HCT116 (cell line): ENCODE measurements at regions not wholly inside any gene's neighbourhood (a gene's known extent, or its start where the extent isn't known, plus 50 kb on each side); places are given as distances from the start of the nearest gene placed in this dataset.

Experiments
- ATAC-seq: fragments of 200-7000 bp; cut with Tn5 transposase; 2 replicates; pipeline ENCODE4 v1.9.1; 2020; ENCODE audit warnings: mild to moderate bottlenecking, moderate library complexity
- BruUV-seq: library from RNA; stranded (reverse); fragments of 400-500 nt; replicated peaks from 2 replicates; lab custom pipeline; 2021; lab: Mats Ljungman, UMichigan
- CTCF ChIA-PET: fragments of 300-600 bp; sonication (Branson Sonifier 250); formaldehyde crosslinking; loops from one replicate; lab custom pipeline; 2021; ENCODE audit warnings: antibody characterized with exemption; lab: Charles Lee
- POLR2A ChIA-PET: fragments of 300-600, 350-600 bp; sonication (Branson Sonifier 250); formaldehyde crosslinking; loops from one replicate; lab custom pipeline; 2021; ENCODE audit warnings: antibody characterized with exemption; lab: Charles Lee
- RAD21 ChIA-PET, 2 experiments: fragments of 300-600 bp; sonication (Branson Sonifier 250); formaldehyde crosslinking; loops; one replicate each; lab custom pipeline; 2023; ENCODE audit warnings: low total read pairs in 2 of 2; ENCODE audit not compliant: uncharacterized antibody in 2 of 2, unreplicated experiment in 2 of 2, low non-redundant PET in 1 of 2; lab: Charles Lee
- DNase-seq: peaks from one replicate; pipeline ENCODE4 v3.0.0-alpha.2; 2010; ENCODE audit warnings: low read depth, low spot score
- H2AFZ ChIP-seq: fragments of 200-600 bp; shearing (Covaris generic), sonication (generic); 2 replicates; pipeline ENCODE4 v1.6.1; 2017; ENCODE audit warnings: low read depth, mixed run types, mixed read lengths, antibody characterized with exemption, low read length; ENCODE audit not compliant: poor library complexity, severe bottlenecking
- H3K27ac ChIP-seq: 2 replicates; pipeline ENCODE4 v1.5.1; 2012; ENCODE audit warnings: low read depth, low read length
- H3K27me3 ChIP-seq: fragments of 200-600 bp; sonication (generic); 2 replicates; pipeline ENCODE4 v1.6.1; 2016; ENCODE audit warnings: mixed run types, low read length, mixed read lengths; ENCODE audit not compliant: insufficient read depth
- H3K36me3 ChIP-seq, 2 experiments: fragments of 200-500 bp in 1 of 2; fragments of 200-600 bp in 1 of 2; sonication (Bioruptor generic) in 1 of 2; sonication (generic) in 1 of 2; 2 replicates each; pipeline versions ENCODE4 v1.5.1 to v1.6.1; 2014 to 2016; ENCODE audit warnings: low read length in 2 of 2, inconsistent platforms in 1 of 2, mixed read lengths in 1 of 2, mixed run types in 1 of 2; ENCODE audit not compliant: insufficient read depth in 2 of 2, control insufficient read depth in 1 of 2
- H3K4me1 ChIP-seq, 2 experiments: fragments of 200-600 bp in 1 of 2; sonication (generic) in 1 of 2; 2 replicates each; pipeline versions ENCODE4 v1.5.1 to v1.6.1; 2012 to 2017; ENCODE audit warnings: low read length in 2 of 2, inconsistent platforms in 1 of 2, mild to moderate bottlenecking in 1 of 2, mixed read lengths in 1 of 2, mixed run types in 1 of 2, moderate library complexity in 1 of 2; ENCODE audit not compliant: insufficient read depth in 2 of 2, control insufficient read depth in 1 of 2
- H3K4me2 ChIP-seq: fragments of 200-600 bp; sonication (generic); 2 replicates; pipeline ENCODE4 v1.6.1; 2017; ENCODE audit warnings: mixed run types, low read length, mixed read lengths
- H3K4me3 ChIP-seq, 2 experiments: fragments of 200-600 bp in 1 of 2; sonication (generic) in 1 of 2; replicated peaks in 1 of 2; 2 replicates each; pipeline ENCODE4 v1.5.1; 2011 to 2016; ENCODE audit warnings: low read length in 2 of 2, control low read depth in 1 of 2, low read depth in 1 of 2, mild to moderate bottlenecking in 1 of 2, mixed read lengths in 1 of 2, mixed run types in 1 of 2
- H3K79me2 ChIP-seq: fragments of 200-600 bp; sonication (generic); 2 replicates; pipeline ENCODE4 v1.6.1; 2017; ENCODE audit warnings: mild to moderate bottlenecking, mixed run types, low read length, moderate library complexity, mixed read lengths; ENCODE audit not compliant: insufficient read depth
- H3K9ac ChIP-seq: fragments of 200-600 bp; sonication (generic); 2 replicates; pipeline ENCODE4 v1.6.1; 2016; ENCODE audit warnings: low read length, mixed read lengths
- H3K9me2 ChIP-seq: fragments of 200-600 bp; sonication (generic), shearing (Covaris generic); 2 replicates; pipeline ENCODE4 v1.6.1; 2017; ENCODE audit warnings: mixed run types, mild to moderate bottlenecking, moderate library complexity; ENCODE audit not compliant: insufficient read depth
- H3K9me3 ChIP-seq, 2 experiments: fragments of 200-500 bp in 1 of 2; fragments of 200-600 bp in 1 of 2; sonication (Bioruptor generic) in 1 of 2; sonication (generic) in 1 of 2; 2 replicates each; pipeline ENCODE4 v1.6.1; 2014 to 2017; ENCODE audit warnings: low read length in 2 of 2, mixed read lengths in 2 of 2, inconsistent platforms in 1 of 2, low read depth in 1 of 2, mild to moderate bottlenecking in 1 of 2, mixed run types in 1 of 2, moderate library complexity in 1 of 2; ENCODE audit not compliant: control insufficient read depth in 1 of 2, insufficient read depth in 1 of 2
- H4K20me1 ChIP-seq: fragments of 200-600 bp; sonication (generic), shearing (Covaris generic); 2 replicates; pipeline ENCODE4 v1.6.1; 2017; ENCODE audit warnings: mixed run types, mild to moderate bottlenecking, moderate library complexity; ENCODE audit not compliant: insufficient read depth
- CBX3 ChIP-seq: IDR thresholded peaks from 2 replicates; pipeline ENCODE4 v1.6.1; 2012; ENCODE audit warnings: low read depth
- CEBPB ChIP-seq: IDR thresholded peaks from 2 replicates; pipeline ENCODE4 v1.6.1; 2012; ENCODE audit warnings: low read depth
- EGR1 ChIP-seq: IDR thresholded peaks from 2 replicates; pipeline ENCODE4 v1.6.1; 2012; ENCODE audit warnings: low read depth
- EZH2 ChIP-seq: fragments of 200-600 bp; sonication (generic); IDR thresholded peaks from 2 replicates; pipeline ENCODE4 v1.6.1; 2017; ENCODE audit warnings: antibody characterized with exemption, mixed run types
- JUND ChIP-seq: IDR thresholded peaks from 2 replicates; pipeline ENCODE4 v1.6.1; 2012
- POLR2A ChIP-seq: IDR thresholded peaks from 2 replicates; pipeline ENCODE4 v1.7.0; 2011; ENCODE audit warnings: borderline replicate concordance; ENCODE audit not compliant: insufficient read depth, insufficient read length; ENCODE audit errors: extremely low read depth
- POLR2AphosphoS5 ChIP-seq: IDR thresholded peaks from 2 replicates; pipeline ENCODE4 v1.6.1; 2011; ENCODE audit warnings: mild to moderate bottlenecking, low read depth, low read length, moderate library complexity
- SIN3A ChIP-seq: IDR thresholded peaks from 2 replicates; pipeline ENCODE4 v1.6.1; 2012; ENCODE audit warnings: low read depth
- SP1 ChIP-seq: IDR thresholded peaks from 2 replicates; pipeline ENCODE4 v1.6.1; 2012; ENCODE audit warnings: low read depth
- TCF7L2 ChIP-seq: IDR thresholded peaks from 2 replicates; pipeline ENCODE4 v1.7.0; 2011; ENCODE audit warnings: borderline replicate concordance, inconsistent platforms; ENCODE audit not compliant: insufficient read depth, insufficient read length; ENCODE audit errors: extremely low read depth
- ZFX ChIP-seq: fragments of 450-650 bp; IDR thresholded peaks from 2 replicates; pipeline ENCODE4 v1.6.1; 2017
- intact Hi-C: fragments of 100-400 bp; cut with micrococcal nuclease; formaldehyde crosslinking; loops from 2 replicates; pipeline ENCODE4 v1.10.0; 2022
- TF ChIP-seq, protein P1 (sequence below): IDR thresholded peaks from 2 replicates; pipeline ENCODE4 v1.6.1; 2012
- TF ChIP-seq, protein P2 (sequence below): IDR thresholded peaks from 2 replicates; pipeline ENCODE4 v1.6.1; 2012
- TF ChIP-seq, protein P3 (sequence below): IDR thresholded peaks from 2 replicates; pipeline ENCODE4 v1.6.1; 2011; ENCODE audit warnings: mild to moderate bottlenecking, low read length, moderate library complexity; ENCODE audit not compliant: insufficient replicate concordance; ENCODE audit errors: extremely low read depth

DNA sequence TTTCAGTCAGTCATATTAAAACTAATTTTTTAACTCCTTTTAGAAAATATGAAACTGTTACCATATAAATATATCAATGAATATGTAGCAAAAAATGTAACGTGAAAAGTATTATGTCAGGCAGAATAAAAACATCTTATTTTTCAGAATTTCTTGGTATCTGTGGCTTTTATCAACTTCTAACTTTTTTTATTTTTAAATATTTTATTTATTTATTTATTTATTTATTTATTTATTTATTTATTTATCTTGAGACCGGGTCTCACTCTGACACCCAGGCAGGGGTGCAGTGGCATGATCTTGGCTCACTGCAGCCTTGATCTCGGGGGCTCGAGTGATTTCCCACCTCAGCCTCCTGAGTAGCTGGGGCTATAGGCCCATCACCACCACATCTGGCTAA lies 87.6 kb downstream of the C21orf91 start (continued):
- no peak for TF ChIP-seq TCF7L2
- no peak for TF ChIP-seq ZFX
- TF ChIP-seq POLR2A: no peak
- TF ChIP-seq CEBPB: no peak
- no peak for TF ChIP-seq SIN3A
- TF ChIP-seq, protein P1, sequence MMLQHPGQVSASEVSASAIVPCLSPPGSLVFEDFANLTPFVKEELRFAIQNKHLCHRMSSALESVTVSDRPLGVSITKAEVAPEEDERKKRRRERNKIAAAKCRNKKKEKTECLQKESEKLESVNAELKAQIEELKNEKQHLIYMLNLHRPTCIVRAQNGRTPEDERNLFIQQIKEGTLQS: no peak
- TF ChIP-seq CBX3: no peak
- TF ChIP-seq, all 23 proteins: peak for 0

GRCh38 chr21:17730782-17731181 lies 88.4 kb downstream of the C21orf91 start:
- ChIA-PET POLR2A (no interaction called here), RAD21 (no interaction called here), CTCF (no interaction called here)
- Histone ChIP-seq H3K27me3 (no peaks in the 10 kb centered on the region), H3K9me2 (no peaks in the 10 kb centered on the region), H3K9ac (no peak overlapping the region), H3K9me3 (no peaks in the 10 kb centered on the region), H3K27ac (no peak overlapping the region), H3K79me2 (no peaks in the 10 kb centered on the region), H2AFZ (no peak overlapping the region), H4K20me1 (no peaks in the 10 kb centered on the region), H3K36me3 (no peaks in the 10 kb centered on the region), H3K4me1 (no peaks in the 10 kb centered on the region), H3K4me2 (no peak overlapping the region), H3K4me3 (no peak overlapping the region)
- intact Hi-C loops: no loop called here
- ATAC-seq (no peak), DNase-seq (no peak)
- no peak for TF ChIP-seq POLR2AphosphoS5
- TF ChIP-seq EGR1: no peak
- no peak for TF ChIP-seq TCF7L2
- TF ChIP-seq, protein P2, sequence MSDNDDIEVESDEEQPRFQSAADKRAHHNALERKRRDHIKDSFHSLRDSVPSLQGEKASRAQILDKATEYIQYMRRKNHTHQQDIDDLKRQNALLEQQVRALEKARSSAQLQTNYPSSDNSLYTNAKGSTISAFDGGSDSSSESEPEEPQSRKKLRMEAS: no peak
- TF ChIP-seq, protein P1: no peak
- no peak for TF ChIP-seq ZFX
- TF ChIP-seq POLR2A: no peak
- TF ChIP-seq JUND: no peak
- TF ChIP-seq, protein P3, sequence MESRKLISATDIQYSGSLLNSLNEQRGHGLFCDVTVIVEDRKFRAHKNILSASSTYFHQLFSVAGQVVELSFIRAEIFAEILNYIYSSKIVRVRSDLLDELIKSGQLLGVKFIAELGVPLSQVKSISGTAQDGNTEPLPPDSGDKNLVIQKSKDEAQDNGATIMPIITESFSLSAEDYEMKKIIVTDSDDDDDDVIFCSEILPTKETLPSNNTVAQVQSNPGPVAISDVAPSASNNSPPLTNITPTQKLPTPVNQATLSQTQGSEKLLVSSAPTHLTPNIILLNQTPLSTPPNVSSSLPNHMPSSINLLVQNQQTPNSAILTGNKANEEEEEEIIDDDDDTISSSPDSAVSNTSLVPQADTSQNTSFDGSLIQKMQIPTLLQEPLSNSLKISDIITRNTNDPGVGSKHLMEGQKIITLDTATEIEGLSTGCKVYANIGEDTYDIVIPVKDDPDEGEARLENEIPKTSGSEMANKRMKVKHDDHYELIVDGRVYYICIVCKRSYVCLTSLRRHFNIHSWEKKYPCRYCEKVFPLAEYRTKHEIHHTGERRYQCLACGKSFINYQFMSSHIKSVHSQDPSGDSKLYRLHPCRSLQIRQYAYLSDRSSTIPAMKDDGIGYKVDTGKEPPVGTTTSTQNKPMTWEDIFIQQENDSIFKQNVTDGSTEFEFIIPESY: no peak
- TF ChIP-seq SP1: no peak
- no peak for TF ChIP-seq SIN3A
- TF ChIP-seq EZH2: no peak
- BruUV-seq: no TSS peak
